IPS-NIHi11 (cell line): ENCODE measurements at regions not wholly inside any gene's neighbourhood (a gene's known extent, or its start where the extent isn't known, plus 50 kb on each side); places are given as distances from the start of the nearest gene placed in this dataset.

Experiments used
- DNase-seq: peaks from one replicate; pipeline ENCODE4 v3.0.0; 2012; ENCODE audit warnings: mixed read lengths, low spot score

DNA sequence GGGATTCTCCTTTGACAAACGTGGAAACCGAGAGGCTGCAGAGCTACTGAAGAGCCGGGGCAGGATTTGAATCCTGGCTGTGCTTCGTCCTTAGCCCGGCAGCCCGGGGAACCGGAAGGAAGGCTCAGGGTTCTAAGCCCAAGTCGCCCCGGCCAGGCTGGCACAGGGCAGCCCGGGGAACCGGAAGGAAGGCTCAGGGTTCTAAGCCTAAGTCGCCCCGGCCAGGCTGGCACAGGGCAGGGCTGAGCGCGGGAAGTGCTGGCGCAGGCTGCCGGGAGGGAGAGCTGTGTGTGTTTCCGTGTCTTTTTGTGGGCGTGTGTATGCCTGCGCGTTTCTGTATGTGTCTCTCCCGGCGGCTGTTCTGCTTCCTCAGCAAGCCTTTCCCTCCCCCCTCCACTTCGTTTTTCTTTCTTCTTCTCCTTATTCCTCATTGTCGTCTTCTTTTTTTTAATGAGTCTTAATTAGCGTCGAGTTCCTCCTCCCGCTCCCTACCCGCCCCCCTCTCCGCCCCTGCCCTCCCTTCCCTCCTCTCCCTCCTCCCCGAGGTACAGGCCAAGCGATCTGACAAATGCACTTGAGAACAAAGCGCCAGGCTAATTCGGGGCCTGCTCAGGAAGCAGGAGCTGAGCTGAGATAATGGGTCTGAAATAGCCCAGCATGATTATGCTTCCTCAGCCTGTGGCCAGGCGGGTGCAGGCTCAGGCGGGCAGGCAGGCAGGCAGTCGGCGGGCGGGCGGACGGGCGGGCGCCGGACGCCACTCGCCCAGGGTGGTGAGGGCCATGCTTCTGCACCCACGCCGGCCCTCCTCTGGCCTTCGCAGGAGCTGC is 65.9 kb downstream of the EFNB1 start:
- DNase-seq: peak; percentile 33

DNA sequence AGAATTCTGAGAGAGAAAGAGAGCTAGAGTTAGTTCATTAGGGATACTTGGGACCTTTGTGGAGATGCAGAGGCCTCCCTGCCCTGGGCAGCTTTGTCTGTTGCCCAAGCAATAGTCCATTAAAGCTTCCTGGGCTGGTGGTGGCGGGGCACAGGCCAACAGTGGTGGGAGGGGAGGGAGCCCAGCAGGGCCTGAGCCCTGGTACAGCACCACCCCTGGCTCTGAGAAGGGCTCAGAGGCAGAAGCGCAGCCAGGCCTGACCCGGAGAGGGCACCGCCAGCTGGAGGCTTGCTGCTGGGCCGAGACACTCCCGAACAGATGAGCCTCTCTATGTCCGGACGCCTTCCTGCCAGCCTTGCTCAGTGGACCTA is 65.3 kb downstream of the EFNB1 start:
- DNase-seq: no peak

DNA sequence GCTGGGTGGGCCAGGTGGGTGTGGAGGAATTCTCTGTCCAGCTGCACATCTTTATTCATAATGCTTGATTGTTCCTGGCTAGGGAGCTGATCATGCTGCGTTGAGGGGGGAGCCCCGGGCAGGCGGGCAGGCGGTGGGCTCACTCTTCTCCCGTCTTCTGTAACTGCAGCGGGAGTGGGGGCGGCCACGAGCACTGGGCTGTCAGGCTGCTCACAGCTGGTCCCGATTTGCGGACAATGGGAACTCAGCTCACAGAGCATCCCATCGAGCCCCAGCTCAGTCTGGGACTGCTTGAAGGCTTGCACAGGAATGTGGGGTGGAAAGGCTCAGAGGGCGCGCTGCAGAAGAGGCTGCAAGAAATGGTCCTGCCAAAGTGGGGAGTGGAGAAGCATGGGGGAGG is 63.8 kb downstream of the EFNB1 start:
- peak; percentile 25 for DNase-seq

DNA sequence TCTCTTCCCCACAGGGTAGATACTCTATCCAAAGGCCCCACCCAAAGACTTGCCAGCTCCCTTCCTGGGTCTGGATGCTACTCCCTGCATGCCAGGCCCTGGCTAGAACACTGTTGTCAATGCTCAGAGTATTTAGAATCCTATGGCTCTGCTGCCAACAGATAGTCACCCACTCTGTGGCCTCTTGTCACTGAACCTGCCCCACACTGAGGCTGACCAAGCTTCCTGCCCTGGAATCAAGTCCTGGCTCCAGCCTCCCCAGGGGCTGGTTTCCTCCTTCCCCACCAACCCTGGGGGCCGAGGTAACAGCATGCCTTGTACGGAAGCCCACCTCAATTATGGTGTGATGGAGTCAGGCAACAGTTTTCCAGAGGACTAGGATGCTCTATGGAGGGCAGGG is 63.3 kb downstream of the EFNB1 start:
- no peak for DNase-seq
